ENCODE measurements at regions not wholly inside any gene's neighbourhood (a gene's known extent, or its start where the extent isn't known, plus 50 kb on each side); places are given as distances from the start of the nearest gene placed in this dataset.

DNA sequence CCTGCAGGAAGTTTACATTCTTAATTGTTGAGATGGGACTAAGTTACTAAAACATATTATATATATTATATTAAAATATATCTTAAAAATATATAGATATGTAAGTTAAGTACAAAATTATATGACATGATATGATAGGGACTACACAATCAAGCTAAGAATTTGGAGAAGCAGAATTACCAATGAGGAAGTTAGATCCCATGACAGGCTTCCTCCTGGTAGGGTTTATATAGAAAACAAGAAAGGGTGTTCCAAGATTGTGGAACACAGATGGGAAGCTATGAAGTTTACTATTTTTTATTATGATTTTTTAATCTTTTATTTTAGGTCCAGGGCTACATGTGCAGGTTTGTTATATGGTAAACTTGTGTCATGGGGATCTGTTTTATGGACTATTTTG is 260.8 kb upstream of the ZFHX3 start:
- DNase-seq, result no peak
- H3K27me3 Mint-ChIP-seq, result no peaks in the 10 kb centered on the region
- no peak overlapping the region for H3K4me3 Mint-ChIP-seq
- no peaks in the 10 kb centered on the region for H3K36me3 Mint-ChIP-seq
- H3K4me1 Mint-ChIP-seq, result no peaks in the 10 kb centered on the region
- no peaks in the 10 kb centered on the region for H3K9me3 Mint-ChIP-seq
- no peak overlapping the region for H3K27ac Mint-ChIP-seq

DNA sequence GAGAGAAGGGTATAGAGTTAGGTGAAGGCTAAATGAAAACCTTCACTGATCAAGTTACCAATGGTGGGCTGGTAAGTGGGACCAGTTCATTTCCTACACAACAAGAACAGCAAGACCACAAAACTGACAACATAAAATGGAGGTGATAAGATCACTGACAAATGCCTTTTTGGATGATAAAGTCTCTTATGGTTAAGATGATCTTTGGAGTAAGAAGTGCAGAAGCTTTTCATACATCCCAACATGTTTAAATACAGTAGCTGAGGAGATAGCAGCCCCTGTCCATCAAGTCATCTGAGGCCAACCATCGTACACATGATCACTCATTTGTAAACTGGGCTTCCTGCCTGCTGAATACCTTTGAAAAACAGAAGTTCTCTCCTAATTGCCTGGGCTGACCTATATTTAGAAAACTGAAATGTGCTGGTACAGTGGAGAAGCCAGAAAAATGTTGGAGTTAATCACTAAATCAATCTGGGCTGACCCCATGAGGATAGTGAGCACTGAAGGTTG is 259.0 kb upstream of the ZFHX3 start:
- no peaks in the 10 kb centered on the region for H3K4me1 Mint-ChIP-seq
- DNase-seq, result no peak
- H3K27me3 Mint-ChIP-seq, result no peaks in the 10 kb centered on the region
- H3K4me3 Mint-ChIP-seq, result no peak overlapping the region
- H3K36me3 Mint-ChIP-seq, result no peaks in the 10 kb centered on the region
- no peaks in the 10 kb centered on the region for H3K9me3 Mint-ChIP-seq
- no peak overlapping the region for H3K27ac Mint-ChIP-seq

DNA sequence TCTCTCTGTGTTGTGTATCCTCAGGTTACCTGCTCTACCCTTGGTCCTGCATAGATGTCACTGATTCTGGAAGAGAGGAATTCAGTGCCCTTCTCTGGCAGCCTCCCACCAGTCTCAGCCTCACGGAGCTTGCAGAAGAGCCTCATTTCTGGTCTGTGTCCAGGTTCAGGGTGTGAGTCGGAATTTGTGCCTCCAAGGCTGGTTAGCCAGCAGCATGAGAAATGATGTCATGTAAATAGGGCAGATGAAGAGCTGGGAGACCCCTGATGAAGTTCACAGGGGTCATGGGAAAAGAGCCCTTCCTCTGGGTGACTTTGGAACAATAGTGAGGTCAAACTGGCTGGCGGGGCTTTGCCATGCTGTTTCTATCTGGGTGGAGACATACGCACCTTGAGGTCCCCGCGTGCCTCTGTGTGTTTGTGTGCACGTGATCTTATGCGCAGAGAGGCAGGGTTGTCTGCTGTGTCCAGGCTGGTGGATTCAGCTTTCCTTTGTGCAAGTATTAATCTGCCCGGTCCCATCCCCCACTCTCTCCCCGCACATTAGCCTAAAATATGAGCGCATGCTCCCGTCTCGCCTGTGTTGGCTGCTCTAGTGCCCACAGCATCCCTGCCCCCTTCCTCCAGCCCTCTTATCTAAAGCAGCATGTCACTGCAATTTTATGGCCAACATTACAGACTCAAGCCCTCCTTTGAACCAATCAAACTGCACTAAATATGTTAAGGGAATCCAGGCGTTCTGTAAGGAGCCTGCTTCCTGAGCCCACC is 256.3 kb upstream of the ZFHX3 start:
- Mint-ChIP-seq H3K27ac (no peak overlapping the region), H3K9me3 (no peaks in the 10 kb centered on the region), H3K36me3 (no peaks in the 10 kb centered on the region), H3K4me3 (no peak overlapping the region), H3K27me3 (no peaks in the 10 kb centered on the region), H3K4me1 (no peaks in the 10 kb centered on the region)
- DNase-seq, result no peak

GRCh38 chr16:73302942-73303341 is 255.0 kb upstream of the ZFHX3 start:
- Mint-ChIP-seq H3K27ac (no peak overlapping the region), H3K36me3 (no peaks in the 10 kb centered on the region), H3K27me3 (no peaks in the 10 kb centered on the region), H3K9me3 (no peaks in the 10 kb centered on the region), H3K4me1 (no peaks in the 10 kb centered on the region), H3K4me3 (no peak overlapping the region)
- no peak for DNase-seq

DNA sequence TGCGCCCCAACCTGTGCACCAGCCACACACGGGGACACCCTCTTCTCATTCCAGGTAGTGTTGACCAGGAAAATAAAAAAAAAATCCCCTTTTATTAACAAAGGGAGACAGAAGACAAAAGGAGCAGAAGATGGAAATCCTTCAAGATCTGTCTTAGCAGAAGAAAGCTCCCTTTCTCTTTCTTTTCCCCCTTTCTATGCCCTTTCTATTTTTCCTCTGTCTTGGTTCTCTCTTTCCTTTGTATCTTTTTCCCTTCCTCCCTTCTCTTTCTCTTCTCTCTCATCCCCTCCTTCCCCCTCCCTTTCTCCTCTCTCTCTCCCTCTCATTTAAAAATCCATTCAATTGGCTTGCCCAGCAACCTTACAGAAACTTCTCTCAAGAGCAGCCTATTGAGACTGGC is 254.1 kb upstream of the ZFHX3 start:
- H3K9me3 Mint-ChIP-seq, result no peaks in the 10 kb centered on the region
- H3K4me3 Mint-ChIP-seq, result no peak overlapping the region
- no peaks in the 10 kb centered on the region for H3K27me3 Mint-ChIP-seq
- DNase-seq, result no peak
- H3K36me3 Mint-ChIP-seq, result no peaks in the 10 kb centered on the region
- no peak overlapping the region for H3K27ac Mint-ChIP-seq
- H3K4me1 Mint-ChIP-seq, result no peaks in the 10 kb centered on the region

GRCh38 chr16:73299346-73299745 is 251.4 kb upstream of the ZFHX3 start:
- Mint-ChIP-seq H3K4me3 (no peak overlapping the region), H3K4me1 (no peaks in the 10 kb centered on the region), H3K9me3 (no peaks in the 10 kb centered on the region), H3K27ac (no peak overlapping the region), H3K27me3 (no peaks in the 10 kb centered on the region), H3K36me3 (no peaks in the 10 kb centered on the region)
- DNase-seq, result no peak

DNA sequence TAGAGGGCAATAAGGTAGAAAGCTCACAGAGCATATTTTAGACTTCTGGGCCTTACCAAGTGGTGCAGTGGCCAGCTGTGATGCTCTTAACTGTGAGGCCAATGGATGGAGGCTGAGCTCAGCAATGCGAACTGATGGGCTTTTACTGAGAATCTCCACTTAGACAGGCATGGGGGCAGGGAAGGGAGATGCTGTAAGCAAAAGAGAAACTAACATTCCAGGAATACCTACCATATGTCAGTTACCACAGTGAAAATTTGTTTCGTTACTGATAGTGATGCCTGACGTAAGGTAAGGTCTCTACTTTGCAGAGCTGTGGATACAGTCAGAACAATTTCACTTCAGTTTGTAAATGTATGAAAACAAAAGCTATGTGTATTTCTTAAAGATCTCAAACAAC is 250.6 kb upstream of the ZFHX3 start:
- Mint-ChIP-seq H3K4me3 (no peak overlapping the region), H3K36me3 (no peaks in the 10 kb centered on the region), H3K27me3 (no peaks in the 10 kb centered on the region), H3K27ac (no peak overlapping the region), H3K9me3 (no peaks in the 10 kb centered on the region), H3K4me1 (no peaks in the 10 kb centered on the region)
- DNase-seq, result no peak

DNA sequence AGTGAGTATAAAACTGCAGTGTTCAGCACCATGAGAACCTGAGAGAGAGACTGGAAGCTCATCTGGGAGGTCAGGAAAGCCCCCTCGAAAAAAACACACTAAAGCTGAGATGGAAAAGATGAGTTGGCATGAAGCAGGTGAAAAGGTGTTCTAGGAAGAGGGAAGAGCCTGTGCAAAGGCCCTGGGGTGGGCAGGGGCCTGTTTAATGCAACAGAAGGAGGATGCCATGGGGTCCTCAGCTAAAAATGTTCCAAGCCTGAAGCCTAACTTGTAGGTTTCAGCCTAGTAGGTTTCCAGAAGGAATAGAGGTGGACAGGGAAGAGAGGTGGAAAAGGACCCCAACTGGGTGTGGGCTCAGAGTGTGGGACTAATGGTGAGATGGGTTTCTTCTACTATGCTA is 242.3 kb upstream of the ZFHX3 start:
- Mint-ChIP-seq H3K4me1 (no peaks in the 10 kb centered on the region), H3K36me3 (no peaks in the 10 kb centered on the region), H3K27ac (no peak overlapping the region), H3K9me3 (no peaks in the 10 kb centered on the region), H3K4me3 (no peak overlapping the region), H3K27me3 (peaks cover 8% of the 10 kb centered on the region)
- DNase-seq, result no peak

GRCh38 chr16:73289232-73289631 is 241.3 kb upstream of the ZFHX3 start:
- no peaks in the 10 kb centered on the region for H3K9me3 Mint-ChIP-seq
- no peak overlapping the region for H3K27ac Mint-ChIP-seq
- H3K36me3 Mint-ChIP-seq, result no peaks in the 10 kb centered on the region
- no peak for DNase-seq
- no peaks in the 10 kb centered on the region for H3K4me1 Mint-ChIP-seq
- no peak overlapping the region for H3K4me3 Mint-ChIP-seq
- peaks cover 8% of the 10 kb centered on the region for H3K27me3 Mint-ChIP-seq

GRCh38 chr16:73288520-73288919 is 240.6 kb upstream of the ZFHX3 start:
- no peak for DNase-seq
- Mint-ChIP-seq H3K36me3 (no peaks in the 10 kb centered on the region), H3K27me3 (peaks cover 8% of the 10 kb centered on the region), H3K9me3 (no peaks in the 10 kb centered on the region), H3K4me3 (no peak overlapping the region), H3K27ac (no peak overlapping the region), H3K4me1 (no peaks in the 10 kb centered on the region)

- Mint-ChIP-seq H3K36me3 (no peaks in the 10 kb centered on the region), H3K9me3 (no peaks in the 10 kb centered on the region), H3K27me3 (peaks cover 8% of the 10 kb centered on the region), H3K4me1 (no peaks in the 10 kb centered on the region), H3K27ac (no peak overlapping the region), H3K4me3 (no peak overlapping the region)
- DNase-seq, result no peak
These were observed 240.0 kb upstream of the ZFHX3 start for GRCh38 chr16:73287859-73288405.

GRCh38 chr16:73286346-73287267 is 238.7 kb upstream of the ZFHX3 start:
- Mint-ChIP-seq H3K27ac (no peak overlapping the region), H3K4me1 (no peaks in the 10 kb centered on the region), H3K27me3 (peaks cover 8% of the 10 kb centered on the region), H3K4me3 (no peak overlapping the region), H3K9me3 (no peaks in the 10 kb centered on the region), H3K36me3 (no peaks in the 10 kb centered on the region)
- no peak for DNase-seq

GRCh38 chr16:73285436-73286201 is 237.7 kb upstream of the ZFHX3 start:
- Mint-ChIP-seq H3K9me3 (no peaks in the 10 kb centered on the region), H3K36me3 (no peaks in the 10 kb centered on the region), H3K4me1 (no peaks in the 10 kb centered on the region), H3K27me3 (peaks cover 8% of the 10 kb centered on the region), H3K4me3 (no peak overlapping the region), H3K27ac (no peak overlapping the region)
- DNase-seq, result no peak

DNA sequence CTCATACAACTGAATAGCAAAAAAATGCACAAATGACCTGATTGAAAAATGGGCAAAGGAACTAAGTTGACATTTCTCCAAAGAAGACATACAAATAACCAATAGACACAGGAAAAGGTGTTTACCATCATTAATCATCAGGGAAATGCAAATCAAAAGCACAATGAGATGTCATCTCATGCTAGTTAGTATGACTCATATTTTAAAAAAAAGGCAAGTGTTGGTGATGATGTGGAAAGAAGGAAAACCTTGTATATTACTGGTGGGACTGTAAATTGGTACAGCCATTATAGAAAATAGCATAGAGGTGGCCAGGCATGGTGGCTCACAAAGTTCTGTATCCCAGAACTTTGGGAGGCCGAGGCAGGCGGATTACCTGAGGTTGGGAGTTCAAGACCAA is 232.5 kb upstream of the ZFHX3 start:
- H3K27ac Mint-ChIP-seq, result no peak overlapping the region
- no peaks in the 10 kb centered on the region for H3K36me3 Mint-ChIP-seq
- DNase-seq, result no peak
- no peaks in the 10 kb centered on the region for H3K27me3 Mint-ChIP-seq
- no peaks in the 10 kb centered on the region for H3K9me3 Mint-ChIP-seq
- no peak overlapping the region for H3K4me3 Mint-ChIP-seq
- H3K4me1 Mint-ChIP-seq, result no peaks in the 10 kb centered on the region

DNA sequence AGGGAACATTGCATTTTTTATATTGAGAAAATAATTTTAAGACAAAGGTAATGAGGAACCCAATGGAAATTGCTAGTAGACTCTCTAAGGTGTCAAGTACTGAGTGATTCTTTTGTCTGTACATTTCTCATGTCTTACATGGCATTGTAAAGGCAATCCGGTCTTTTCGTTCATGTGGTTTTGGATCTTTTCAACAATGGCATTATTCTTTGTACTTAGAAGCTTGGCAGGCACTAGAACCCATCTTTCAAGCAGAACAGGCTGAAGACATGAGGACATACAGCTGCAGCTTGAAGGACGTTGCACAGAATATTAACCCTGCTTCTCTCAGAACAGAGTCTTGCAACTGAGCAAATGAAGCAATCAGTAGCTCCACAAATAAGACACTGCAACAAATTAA is 231.5 kb upstream of the ZFHX3 start:
- H3K4me3 Mint-ChIP-seq, result no peak overlapping the region
- no peak for DNase-seq
- no peaks in the 10 kb centered on the region for H3K36me3 Mint-ChIP-seq
- no peaks in the 10 kb centered on the region for H3K9me3 Mint-ChIP-seq
- no peaks in the 10 kb centered on the region for H3K27me3 Mint-ChIP-seq
- H3K4me1 Mint-ChIP-seq, result no peaks in the 10 kb centered on the region
- no peak overlapping the region for H3K27ac Mint-ChIP-seq

Measured in activated naive CD8-positive, alpha-beta T cell treated with anti-CD3 and anti-CD28 coated beads for 36 hours (primary cell).